OCI-LY3 (cell line): ENCODE measurements at regions not wholly inside any gene's neighbourhood (a gene's known extent, or its start where the extent isn't known, plus 50 kb on each side); places are given as distances from the start of the nearest gene placed in this dataset.

ENCODE experiments used
- H2AFZ ChIP-seq: fragments of 200-600, 300-600 bp; shearing (Covaris generic); 2 replicates; pipeline ENCODE4 v1.6.0; 2014; ENCODE audit warnings: antibody characterized with exemption, low read depth, low read length
- H3K27ac ChIP-seq: fragments of 200-600, 300-600 bp; sonication (generic); 2 replicates; pipeline ENCODE4 v1.5.1; 2014; ENCODE audit warnings: mild to moderate bottlenecking, low read length, moderate library complexity, mixed read lengths
- H3K27me3 ChIP-seq: fragments of 200-600, 300-600 bp; sonication (generic); 2 replicates; pipeline ENCODE4 v1.6.1; 2014; ENCODE audit warnings: low read depth, low read length, mixed read lengths
- H3K36me3 ChIP-seq: fragments of 200-600, 300-600 bp; sonication (generic); replicated peaks from 2 replicates; pipeline ENCODE3; 2014; ENCODE audit warnings: low read depth, low read length, mixed read lengths
- H3K4me1 ChIP-seq: fragments of 300-600, 200-600 bp; sonication (generic); 2 replicates; pipeline ENCODE4 v1.6.1; 2014; ENCODE audit warnings: low read length, mixed read lengths
- H3K4me2 ChIP-seq: fragments of 200-600, 300-600 bp; sonication (generic); 2 replicates; pipeline ENCODE4 v1.6.1; 2014; ENCODE audit warnings: low read length, mixed read lengths
- H3K4me3 ChIP-seq: fragments of 300-600, 200-600 bp; sonication (generic); 2 replicates; pipeline ENCODE4 v1.5.1; 2014; ENCODE audit warnings: antibody characterized with exemption, mild to moderate bottlenecking, low read length, moderate library complexity
- H3K79me2 ChIP-seq: fragments of 300-600, 200-600 bp; shearing (Covaris generic); 2 replicates; pipeline ENCODE4 v1.6.1; 2014; ENCODE audit warnings: mild to moderate bottlenecking, low read length, mixed read lengths
- H3K9ac ChIP-seq: fragments of 300-600, 200-600 bp; shearing (Covaris generic); 2 replicates; pipeline ENCODE4 v1.6.0; 2014; ENCODE audit warnings: mild to moderate bottlenecking, low read length, moderate library complexity
- H3K9me3 ChIP-seq: fragments of 200-600, 300-600 bp; shearing (Covaris generic); 2 replicates; pipeline ENCODE4 v1.6.1; 2014; ENCODE audit warnings: low read length, mixed read lengths; ENCODE audit not compliant: insufficient read depth
- H4K20me1 ChIP-seq: fragments of 200-600, 300-600 bp; sonication (generic); 2 replicates; pipeline ENCODE4 v1.6.1; 2016; ENCODE audit warnings: low read length, mixed read lengths; ENCODE audit not compliant: insufficient read depth
- CTCF ChIP-seq: fragments of 200-600, 300-600 bp; sonication (generic); IDR thresholded peaks from 2 replicates; pipeline ENCODE4 v1.5.1; 2014; ENCODE audit warnings: antibody characterized with exemption, low read length, low read depth
- EZH2phosphoT487 ChIP-seq: fragments of 200-600 bp; shearing (Covaris generic); IDR thresholded peaks from 2 replicates; pipeline ENCODE4 v1.6.1; 2018; ENCODE audit warnings: antibody characterized with exemption, mixed run types, low read depth

GRCh38 chr3:159619341-159619885 is 369.2 kb upstream of the IL12A start:
- TF ChIP-seq CTCF = no peak
- TF ChIP-seq EZH2phosphoT487 = no peak
- Histone ChIP-seq H3K27me3 (peaks cover 4% of the 10 kb centered on the region; the same call in 1 of the 2 replicates), H3K4me2 (no peak overlapping the region), H3K9me3 (no peaks in the 10 kb centered on the region), H3K9ac (no peak overlapping the region), H3K4me3 (no peak overlapping the region), H2AFZ (no peak overlapping the region), H3K27ac (no peak overlapping the region), H3K36me3 (no peaks in the 10 kb centered on the region), H3K4me1 (no peaks in the 10 kb centered on the region), H4K20me1 (no peaks in the 10 kb centered on the region), H3K79me2 (no peaks in the 10 kb centered on the region)

GRCh38 chr3:159620281-159620680 is 368.4 kb upstream of the IL12A start:
- Histone ChIP-seq H3K4me2 (no peak overlapping the region), H3K27me3 (peaks cover 11% of the 10 kb centered on the region), H4K20me1 (no peaks in the 10 kb centered on the region), H3K27ac (no peak overlapping the region), H3K79me2 (no peaks in the 10 kb centered on the region), H3K9me3 (no peaks in the 10 kb centered on the region), H3K4me1 (no peaks in the 10 kb centered on the region), H3K4me3 (no peak overlapping the region), H2AFZ (no peak overlapping the region), H3K36me3 (no peaks in the 10 kb centered on the region), H3K9ac (no peak overlapping the region)
- no peak for TF ChIP-seq EZH2phosphoT487
- TF ChIP-seq CTCF = no peak

- Histone ChIP-seq H3K9me3 (no peaks in the 10 kb centered on the region), H3K4me1 (no peaks in the 10 kb centered on the region), H3K4me2 (no peak overlapping the region), H4K20me1 (no peaks in the 10 kb centered on the region), H3K27ac (no peak overlapping the region), H3K27me3 (peaks cover 11% of the 10 kb centered on the region), H3K79me2 (no peaks in the 10 kb centered on the region), H3K36me3 (no peaks in the 10 kb centered on the region), H3K9ac (no peak overlapping the region), H2AFZ (no peak overlapping the region), H3K4me3 (no peak overlapping the region)
- TF ChIP-seq CTCF (no peak), EZH2phosphoT487 (no peak)
Observed at GRCh38 chr3:159620873-159621272, 367.8 kb upstream of the IL12A start.

GRCh38 chr3:159624616-159625015 is 364.0 kb upstream of the IL12A start:
- Histone ChIP-seq H3K27ac (no peak overlapping the region), H3K4me1 (no peaks in the 10 kb centered on the region), H3K4me3 (no peak overlapping the region), H2AFZ (no peak overlapping the region), H3K27me3 (peaks cover 11% of the 10 kb centered on the region), H3K4me2 (no peak overlapping the region), H4K20me1 (no peaks in the 10 kb centered on the region), H3K36me3 (no peaks in the 10 kb centered on the region), H3K79me2 (no peaks in the 10 kb centered on the region), H3K9ac (no peak overlapping the region), H3K9me3 (no peaks in the 10 kb centered on the region)
- no peak for TF ChIP-seq EZH2phosphoT487
- TF ChIP-seq CTCF = no peak
